Osteoblast (primary cell): ENCODE measurements at regions not wholly inside any gene's neighbourhood (a gene's known extent, or its start where the extent isn't known, plus 50 kb on each side); places are given as distances from the start of the nearest gene placed in this dataset.

ENCODE experiments used
- DNase-seq: peaks from one replicate; pipeline ENCODE4 v3.0.0; 2011; ENCODE audit warnings: low spot score, mixed read lengths; ENCODE audit not compliant: insufficient read length; ENCODE audit errors: missing footprints
- H2AFZ ChIP-seq: 2 replicates; pipeline ENCODE4 v1.6.0; 2011; ENCODE audit warnings: mild to moderate bottlenecking, low read length
- H3K27ac ChIP-seq: 2 replicates; pipeline ENCODE4 v1.5.1; 2011; ENCODE audit warnings: mild to moderate bottlenecking, low read depth, low read length, moderate library complexity
- H3K27me3 ChIP-seq: 2 replicates; pipeline ENCODE4 v1.6.0; 2012; ENCODE audit warnings: mild to moderate bottlenecking, control low read depth, inconsistent platforms, low read length, moderate library complexity; ENCODE audit not compliant: insufficient read depth
- H3K36me3 ChIP-seq: 2 replicates; pipeline ENCODE4 v1.5.1; 2011; ENCODE audit warnings: mild to moderate bottlenecking, low read length, control low read depth, moderate library complexity; ENCODE audit not compliant: insufficient read depth
- H3K4me1 ChIP-seq: 2 replicates; pipeline ENCODE4 v1.5.1; 2011; ENCODE audit warnings: mild to moderate bottlenecking, low read length, control low read depth, moderate library complexity; ENCODE audit not compliant: insufficient read depth
- H3K4me2 ChIP-seq: 2 replicates; pipeline ENCODE4 v1.6.0; 2011; ENCODE audit warnings: mild to moderate bottlenecking, low read length; ENCODE audit not compliant: insufficient read depth
- H3K4me3 ChIP-seq: fragments of 200-600 bp; sonication (generic); 3 replicates; pipeline ENCODE4 v1.5.1; 2012; ENCODE audit warnings: mild to moderate bottlenecking, low read length, inconsistent platforms; ENCODE audit not compliant: insufficient read depth
- H3K79me2 ChIP-seq: 2 replicates; pipeline ENCODE4 v1.6.0; 2012; ENCODE audit warnings: mild to moderate bottlenecking, low read length, control low read depth, inconsistent platforms; ENCODE audit not compliant: insufficient read depth
- H3K9me3 ChIP-seq: 2 replicates; pipeline ENCODE4 v1.5.1; 2011; ENCODE audit warnings: low read depth, low read length, control low read depth
- H4K20me1 ChIP-seq: 2 replicates; pipeline ENCODE4 v1.6.0; 2012; ENCODE audit warnings: mild to moderate bottlenecking, low read length, control low read depth; ENCODE audit not compliant: insufficient read depth
- CTCF ChIP-seq: IDR thresholded peaks from 2 replicates; pipeline ENCODE4 v1.5.1; 2011; ENCODE audit warnings: mild to moderate bottlenecking, low read depth, low read length, moderate library complexity; ENCODE audit errors: extremely low read depth

- DNase-seq, result no peak
- Histone ChIP-seq H3K79me2 (no peaks in the 10 kb centered on the region), H3K9me3 (no peaks in the 10 kb centered on the region), H3K4me3 (no peak overlapping the region), H2AFZ (no peak overlapping the region), H3K27ac (no peak overlapping the region), H3K4me1 (no peaks in the 10 kb centered on the region), H3K4me2 (no peak overlapping the region), H3K27me3 (no peaks in the 10 kb centered on the region), H4K20me1 (no peaks in the 10 kb centered on the region), H3K36me3 (no peaks in the 10 kb centered on the region)
- TF ChIP-seq CTCF, result no peak
Observed at GRCh38 chr1:79287982-79288381, 281.5 kb upstream of the ADGRL4 start.

- Histone ChIP-seq H3K4me2 (no peak overlapping the region), H3K4me3 (no peak overlapping the region), H3K27ac (no peak overlapping the region), H3K4me1 (no peaks in the 10 kb centered on the region), H4K20me1 (no peaks in the 10 kb centered on the region), H3K36me3 (no peaks in the 10 kb centered on the region), H3K9me3 (no peaks in the 10 kb centered on the region), H3K27me3 (no peaks in the 10 kb centered on the region), H3K79me2 (no peaks in the 10 kb centered on the region), H2AFZ (no peak overlapping the region)
- DNase-seq, result no peak
- no peak for TF ChIP-seq CTCF
Observed at GRCh38 chr1:79285667-79286066, 279.1 kb upstream of the ADGRL4 start.

GRCh38 chr1:79283451-79283850 lies 276.9 kb upstream of the ADGRL4 start:
- no peak overlapping the region for H3K4me3 ChIP-seq
- H3K4me2 ChIP-seq, result no peak overlapping the region
- H3K27me3 ChIP-seq, result no peaks in the 10 kb centered on the region
- H3K79me2 ChIP-seq, result no peaks in the 10 kb centered on the region
- no peak overlapping the region for H2AFZ ChIP-seq
- no peak for TF ChIP-seq CTCF
- DNase-seq, result no peak
- H3K27ac ChIP-seq, result no peak overlapping the region
- H3K9me3 ChIP-seq, result no peaks in the 10 kb centered on the region
- H4K20me1 ChIP-seq, result no peaks in the 10 kb centered on the region
- no peaks in the 10 kb centered on the region for H3K4me1 ChIP-seq
- H3K36me3 ChIP-seq, result no peaks in the 10 kb centered on the region

GRCh38 chr1:79281442-79281841 lies 274.9 kb upstream of the ADGRL4 start:
- no peaks in the 10 kb centered on the region for H3K4me1 ChIP-seq
- H3K4me3 ChIP-seq, result no peak overlapping the region
- H3K79me2 ChIP-seq, result no peaks in the 10 kb centered on the region
- H2AFZ ChIP-seq, result no peak overlapping the region
- H3K27ac ChIP-seq, result no peak overlapping the region
- no peaks in the 10 kb centered on the region for H3K36me3 ChIP-seq
- no peaks in the 10 kb centered on the region for H4K20me1 ChIP-seq
- no peak for DNase-seq
- no peak overlapping the region for H3K4me2 ChIP-seq
- H3K9me3 ChIP-seq, result no peaks in the 10 kb centered on the region
- no peaks in the 10 kb centered on the region for H3K27me3 ChIP-seq
- no peak for TF ChIP-seq CTCF
